ENCODE measurements at regions not wholly inside any gene's neighbourhood (a gene's known extent, or its start where the extent isn't known, plus 50 kb on each side); places are given as distances from the start of the nearest gene placed in this dataset.
"Not testable (repeated sequence)": the region's sequence is repeated elsewhere in the genome, so short reads cannot be mapped to it uniquely, and the experiment has no call there.

GRCh38 chr5:10018201-10019069 is 231.3 kb downstream of the ATPSCKMT start:
- Histone ChIP-seq H3K79me2 (replicated peaks; ENCODE audit: insufficient read depth, low read length) (no peaks in the 10 kb centered on the region), H3K4me3 (ENCODE audit: low read length) (no peak overlapping the region), H3K9me3 (ENCODE audit: low read length) (no peaks in the 10 kb centered on the region), H3K27me3 (ENCODE audit: insufficient read depth, low read depth, low read length) (no peaks in the 10 kb centered on the region), H4K20me1 (ENCODE audit: insufficient read depth) (no peaks in the 10 kb centered on the region), H3K9me2 (ENCODE audit: insufficient read depth, low read length) (no peaks in the 10 kb centered on the region), H3K4me2 (ENCODE audit: low read length) (no peak overlapping the region), H3K36me3 (ENCODE audit: insufficient read depth, low read length) (no peaks in the 10 kb centered on the region), H3K27ac (ENCODE audit: low read length) (no peak overlapping the region), H2AFZ (ENCODE audit: low read depth, low read length) (no peak overlapping the region), H3K9ac (ENCODE audit: low read length) (no peak overlapping the region), H3F3A (ENCODE audit: insufficient read depth, low read length, poor library complexity, severe bottlenecking) (no peaks in the 10 kb centered on the region)
- TF ChIP-seq CTCF (IDR thresholded peaks at IDR 0.05; ENCODE audit: poor library complexity, severe bottlenecking) (no peak), EZH2 (IDR thresholded peaks at IDR 0.05; ENCODE audit: borderline replicate concordance, insufficient read depth, low read length, poor library complexity, severe bottlenecking) (no peak), TAF1 (IDR thresholded peaks at IDR 0.05; ENCODE audit: low read depth) (no peak), SMC3 (conservative IDR thresholded peaks at IDR 0.05; ENCODE audit: poor library complexity) (no peak), EP300 (conservative IDR thresholded peaks at IDR 0.05; ENCODE audit: poor library complexity, severe bottlenecking) (no peak), MXI1 (conservative IDR thresholded peaks at IDR 0.05; ENCODE audit: poor library complexity, severe bottlenecking) (no peak), RAD21 (conservative IDR thresholded peaks at IDR 0.05) (no peak), REST (IDR thresholded peaks at IDR 0.05; ENCODE audit: borderline replicate concordance) (no peak), POLR2AphosphoS5 (IDR thresholded peaks at IDR 0.05) (no peak)

- Histone ChIP-seq H4K20me1 (ENCODE audit: insufficient read depth) (no peaks in the 10 kb centered on the region), H3K9me2 (ENCODE audit: insufficient read depth, low read length) (no peaks in the 10 kb centered on the region), H3K9me3 (ENCODE audit: low read length) (no peaks in the 10 kb centered on the region), H3K9ac (ENCODE audit: low read length) (no peak overlapping the region), H3K27ac (ENCODE audit: low read length) (no peak overlapping the region), H3K4me3 (ENCODE audit: low read length) (no peak overlapping the region), H3K27me3 (ENCODE audit: insufficient read depth, low read depth, low read length) (no peaks in the 10 kb centered on the region), H2AFZ (ENCODE audit: low read depth, low read length) (no peak overlapping the region), H3K36me3 (ENCODE audit: insufficient read depth, low read length) (no peaks in the 10 kb centered on the region), H3K4me2 (ENCODE audit: low read length) (no peak overlapping the region), H3K79me2 (replicated peaks; ENCODE audit: insufficient read depth, low read length) (no peaks in the 10 kb centered on the region), H3F3A (ENCODE audit: insufficient read depth, low read length, poor library complexity, severe bottlenecking) (no peaks in the 10 kb centered on the region)
- TF ChIP-seq SMC3 (conservative IDR thresholded peaks at IDR 0.05; ENCODE audit: poor library complexity): no peak
Measured at GRCh38 chr5:10017786-10018185, 231.9 kb downstream of the ATPSCKMT start.

- not testable (repeated sequence) for H2AFZ ChIP-seq (ENCODE audit: low read depth, low read length); H3K79me2 ChIP-seq (replicated peaks; ENCODE audit: insufficient read depth, low read length); H3F3A ChIP-seq (ENCODE audit: insufficient read depth, low read length, poor library complexity, severe bottlenecking); H3K9me2 ChIP-seq (ENCODE audit: insufficient read depth, low read length); H3K36me3 ChIP-seq (ENCODE audit: insufficient read depth, low read length); H3K4me3 ChIP-seq (ENCODE audit: low read length); H3K27me3 ChIP-seq (ENCODE audit: insufficient read depth, low read depth, low read length); H3K9ac ChIP-seq (ENCODE audit: low read length); H4K20me1 ChIP-seq (ENCODE audit: insufficient read depth); H3K9me3 ChIP-seq (ENCODE audit: low read length); H3K4me2 ChIP-seq (ENCODE audit: low read length); H3K27ac ChIP-seq (ENCODE audit: low read length)
Measured at GRCh38 chr5:10016559-10016958, 233.1 kb downstream of the ATPSCKMT start.

GRCh38 chr5:10015681-10016080 is 234.0 kb downstream of the ATPSCKMT start:
- H3K4me3 ChIP-seq (ENCODE audit: low read length); H3K9ac ChIP-seq (ENCODE audit: low read length); H3K79me2 ChIP-seq (replicated peaks; ENCODE audit: insufficient read depth, low read length); H3K4me2 ChIP-seq (ENCODE audit: low read length); H2AFZ ChIP-seq (ENCODE audit: low read depth, low read length); H3F3A ChIP-seq (ENCODE audit: insufficient read depth, low read length, poor library complexity, severe bottlenecking); H4K20me1 ChIP-seq (ENCODE audit: insufficient read depth); H3K36me3 ChIP-seq (ENCODE audit: insufficient read depth, low read length); H3K9me2 ChIP-seq (ENCODE audit: insufficient read depth, low read length); H3K27me3 ChIP-seq (ENCODE audit: insufficient read depth, low read depth, low read length); H3K9me3 ChIP-seq (ENCODE audit: low read length); H3K27ac ChIP-seq (ENCODE audit: low read length): not testable (repeated sequence)

All from neural cell (in vitro differentiated cells).